NAMALWA (cell line): ENCODE measurements at regions not wholly inside any gene's neighbourhood (a gene's known extent, or its start where the extent isn't known, plus 50 kb on each side); places are given as distances from the start of the nearest gene placed in this dataset.

Experiments
- DNase-seq: peaks from one replicate; pipeline ENCODE4 v3.0.0-alpha.2; 2015; ENCODE audit warnings: low spot score

DNA sequence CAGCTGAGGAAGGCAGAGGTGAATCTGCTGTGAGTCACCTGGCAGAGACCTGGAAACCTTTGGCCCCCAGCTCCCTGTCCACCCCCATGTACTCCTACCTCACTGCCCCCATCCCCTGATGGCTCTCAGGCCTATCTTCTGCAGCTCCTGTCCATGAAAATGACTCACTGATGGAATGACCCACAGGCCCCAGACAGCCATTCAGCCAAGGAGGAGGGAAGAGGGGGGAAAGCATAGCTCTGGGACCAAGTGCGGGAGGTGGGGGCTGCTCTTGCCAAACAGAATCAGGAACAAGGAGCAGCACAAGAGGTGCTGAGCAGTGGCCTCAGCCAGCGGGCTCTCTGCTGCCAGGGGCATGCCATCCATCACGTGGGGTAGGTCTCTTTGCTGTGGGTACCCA lies 111.4 kb upstream of the C1QTNF9B start:
- DNase-seq: no peak

- DNase-seq: no peak
These were observed 114.0 kb upstream of the C1QTNF9B start for GRCh38 chr13:24011266-24011665.

DNA sequence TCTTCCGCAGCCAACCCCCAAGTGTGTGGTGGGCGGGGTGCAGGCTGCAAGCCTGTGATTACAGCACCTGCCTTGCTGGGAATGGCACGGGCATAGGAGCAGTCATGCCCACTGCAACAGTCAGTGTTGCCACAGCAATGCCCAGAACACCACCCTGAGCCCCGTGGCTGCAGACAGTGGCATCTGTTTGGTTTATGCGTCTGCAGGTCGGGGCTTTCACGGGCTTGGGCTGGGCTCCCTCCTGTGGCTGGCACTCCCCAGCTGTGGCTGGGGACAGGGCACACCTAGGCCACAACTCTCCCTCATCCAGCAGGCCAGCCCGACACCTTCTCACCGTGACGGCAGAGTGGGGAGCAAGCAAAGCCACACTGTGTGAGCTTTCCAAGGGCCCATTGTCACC lies 115.3 kb upstream of the C1QTNF9B start:
- no peak for DNase-seq

- DNase-seq: no peak
These were observed 115.9 kb upstream of the C1QTNF9B start for GRCh38 chr13:24013189-24013588.

DNA sequence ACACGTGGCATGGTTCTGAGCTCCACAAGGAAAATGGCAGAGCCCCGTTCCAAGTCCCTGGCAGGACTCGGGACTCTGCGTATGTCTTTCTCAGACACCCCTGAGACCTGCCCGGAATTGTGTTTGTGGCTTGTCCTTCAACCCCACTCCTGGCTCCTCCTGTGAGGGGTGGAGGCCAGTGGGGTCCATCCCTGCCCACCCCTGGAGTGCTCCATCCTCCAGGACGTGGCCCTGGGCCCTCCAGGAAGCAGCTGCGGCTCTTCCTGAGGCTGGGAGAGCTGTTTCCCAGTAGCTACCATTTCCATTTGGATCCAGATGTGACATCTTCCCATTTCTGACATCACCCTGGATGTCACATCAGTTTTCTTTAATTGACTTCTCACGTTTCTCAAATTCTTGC lies 118.7 kb upstream of the C1QTNF9B start:
- no peak for DNase-seq

- DNase-seq: no peak
These were observed 125.3 kb upstream of the C1QTNF9B start for GRCh38 chr13:24022568-24022967.

GRCh38 chr13:24023073-24023472 lies 125.8 kb upstream of the C1QTNF9B start:
- DNase-seq: no peak

GRCh38 chr13:24027494-24027893 lies 130.2 kb upstream of the C1QTNF9B start:
- DNase-seq: no peak

- DNase-seq: no peak
These were observed 128.3 kb upstream of the SPATA13 start for GRCh38 chr13:24032252-24032651.

- DNase-seq: no peak
These were observed 127.8 kb upstream of the SPATA13 start for GRCh38 chr13:24032674-24033073.

DNA sequence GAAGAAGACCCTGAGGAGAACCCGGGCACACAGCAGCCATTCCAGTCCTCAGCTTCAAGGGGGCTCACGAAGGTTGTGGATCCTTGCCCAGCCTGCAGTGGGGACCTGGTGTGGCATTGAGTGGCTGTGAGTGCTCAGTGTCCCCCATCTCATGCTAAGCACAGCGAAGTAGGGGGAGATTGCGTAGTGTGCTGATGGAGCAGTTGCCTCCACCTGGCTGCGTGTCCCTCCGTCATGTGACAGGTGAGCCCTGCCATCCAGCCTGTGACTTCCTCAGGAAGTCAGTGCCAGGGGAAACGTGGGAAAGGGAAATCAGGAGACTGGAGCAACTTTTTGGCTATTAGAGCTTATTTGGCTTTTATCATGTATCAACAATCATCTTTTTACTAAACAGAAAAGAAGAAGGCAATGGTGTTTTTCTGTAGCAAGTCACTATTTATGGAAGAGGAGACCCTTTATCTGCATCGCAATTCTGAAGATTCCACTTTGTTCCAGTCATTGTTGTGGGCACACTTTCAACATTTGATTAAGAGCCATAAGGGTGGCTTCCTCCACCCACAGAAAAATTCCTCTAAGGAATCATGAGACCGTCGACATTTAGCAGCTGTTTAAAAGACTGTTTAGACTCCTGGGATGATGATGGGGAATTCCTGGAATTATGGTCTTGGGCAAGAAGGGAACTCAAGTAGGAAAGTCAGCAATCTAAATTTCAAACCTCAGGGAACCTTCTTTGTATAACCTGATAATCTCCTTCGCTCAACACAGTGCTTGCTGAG lies 126.8 kb upstream of the SPATA13 start:
- no peak for DNase-seq

GRCh38 chr13:24035411-24035810 lies 125.1 kb upstream of the SPATA13 start:
- no peak for DNase-seq

DNA sequence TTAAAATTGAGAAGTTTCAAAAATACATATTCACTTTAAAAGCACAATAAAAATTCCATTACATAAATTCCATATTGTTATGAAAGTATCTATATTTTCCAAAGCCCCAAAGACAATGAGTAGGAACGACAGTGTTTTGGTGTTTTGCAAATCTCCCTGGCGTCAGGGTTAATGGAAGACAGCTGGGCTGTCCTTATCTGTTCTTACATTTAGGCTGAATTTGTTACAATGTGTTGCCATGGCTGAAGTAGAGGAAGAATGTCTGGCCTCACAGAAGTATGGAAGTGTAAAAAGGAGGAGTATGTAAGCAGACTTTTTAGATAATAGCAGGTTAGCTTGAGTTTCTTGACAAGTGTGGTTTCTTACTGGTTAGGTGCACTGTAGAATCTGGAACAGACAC lies 124.4 kb upstream of the SPATA13 start:
- DNase-seq: no peak

DNA sequence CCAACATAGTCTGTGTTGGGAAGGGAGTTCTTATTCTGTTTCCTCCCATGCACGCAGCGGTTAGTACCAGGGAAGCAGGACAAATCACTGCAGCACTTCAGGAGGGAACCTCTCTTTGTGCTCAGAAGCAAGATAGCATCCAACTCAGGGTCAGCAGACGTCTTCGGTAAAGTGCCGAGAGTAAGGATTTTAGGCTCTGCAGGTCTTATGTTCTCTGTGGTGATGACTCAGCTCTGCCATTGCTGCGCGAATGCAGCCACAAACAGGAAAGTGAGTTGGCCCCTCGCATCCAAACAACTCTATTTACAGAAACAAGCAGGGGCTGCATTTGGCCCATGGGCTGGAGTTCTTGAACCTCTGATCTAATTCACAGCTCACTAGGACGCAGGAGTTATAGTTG lies 122.1 kb upstream of the SPATA13 start:
- no peak for DNase-seq

- no peak for DNase-seq
These were observed 121.6 kb upstream of the SPATA13 start for GRCh38 chr13:24038841-24039330.

DNA sequence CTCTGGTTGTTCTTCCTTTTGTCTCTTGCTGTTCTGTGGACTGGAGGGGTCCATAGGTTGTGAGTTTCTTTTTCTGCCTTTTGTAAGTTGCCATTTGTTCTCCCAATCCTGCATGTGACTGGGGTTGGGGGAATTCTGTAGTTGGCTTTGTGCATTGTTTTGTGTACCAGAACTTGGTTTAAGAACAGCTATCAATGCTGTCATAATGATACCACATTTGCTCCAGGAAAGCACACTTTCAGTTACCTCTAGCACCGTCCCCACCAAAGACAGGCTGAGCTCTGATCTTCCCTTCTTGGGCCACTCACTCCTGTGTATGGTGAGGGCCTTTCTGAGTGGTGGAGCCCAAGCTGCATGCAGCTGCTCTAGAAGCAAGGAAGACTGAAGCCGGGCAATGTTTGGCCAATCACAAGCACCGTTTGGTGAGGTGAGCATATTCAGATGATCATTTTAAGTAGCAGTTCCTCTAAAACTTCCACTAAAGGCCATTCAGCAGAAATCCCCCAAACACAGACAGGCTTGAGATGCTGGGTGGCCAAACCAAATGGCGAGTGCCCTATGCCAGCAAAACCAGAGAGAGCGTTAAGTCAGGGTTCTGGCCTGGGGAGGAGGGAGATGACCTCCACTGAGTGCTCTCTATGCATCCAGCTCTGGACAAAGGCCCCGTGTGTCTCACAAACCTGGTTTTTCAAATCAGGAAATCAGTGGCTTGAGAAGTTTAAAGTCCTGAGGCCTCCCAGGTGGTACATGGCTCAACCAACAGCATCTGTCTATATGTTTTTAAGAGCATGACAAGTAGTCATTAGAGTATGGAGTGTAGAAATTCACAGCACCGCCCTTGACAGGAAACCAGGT lies 120.7 kb upstream of the SPATA13 start:
- no peak for DNase-seq

DNA sequence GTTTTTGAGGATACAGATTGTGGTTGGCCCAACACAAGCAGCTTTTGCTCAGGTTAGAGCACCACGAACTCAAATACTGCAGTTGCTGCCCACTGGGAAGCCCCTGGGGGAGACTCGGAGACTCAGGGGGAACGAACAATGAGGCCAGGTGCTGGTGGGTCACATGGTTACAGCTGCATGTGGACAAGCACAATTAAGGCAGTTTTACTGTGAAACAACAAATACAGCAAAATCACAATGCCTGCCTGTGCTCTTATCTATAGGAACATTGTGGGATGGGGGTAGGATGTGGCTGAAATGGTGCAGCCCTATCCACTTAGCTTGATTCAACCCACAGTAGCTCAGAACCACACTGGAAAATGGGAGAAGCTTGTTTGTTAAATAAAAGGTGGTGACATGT lies 119.7 kb upstream of the SPATA13 start:
- DNase-seq: no peak

DNA sequence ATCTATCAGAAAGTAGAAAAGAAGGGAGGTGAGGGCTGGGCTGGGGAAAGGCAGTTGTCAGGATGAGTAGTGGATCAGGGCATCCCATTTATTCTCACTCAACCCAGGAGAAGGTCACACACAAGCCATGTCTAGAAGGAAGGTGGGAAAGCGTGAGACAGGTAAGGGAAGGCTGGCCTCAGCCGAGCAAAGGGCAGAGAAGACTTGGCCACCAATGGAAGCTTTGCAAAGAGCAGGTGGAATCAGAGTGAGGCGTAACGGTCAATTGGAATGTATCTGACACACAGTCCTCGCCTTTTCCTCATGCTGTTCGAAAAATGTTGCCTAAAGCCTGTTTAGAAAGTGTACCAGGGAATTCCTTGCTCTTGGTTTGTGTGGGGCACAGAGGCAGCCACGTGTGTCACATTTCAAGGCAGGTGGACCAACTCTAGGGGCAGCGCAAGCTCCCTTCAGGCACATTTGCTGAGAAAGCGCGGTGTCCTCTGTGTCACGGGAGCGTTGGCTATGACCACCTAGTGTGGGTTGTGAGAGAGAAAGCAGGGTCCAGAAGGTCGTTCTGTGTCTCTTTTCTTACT lies 118.8 kb upstream of the SPATA13 start:
- DNase-seq: no peak

- no peak for DNase-seq
These were observed 117.6 kb upstream of the SPATA13 start for GRCh38 chr13:24042710-24043440.

DNA sequence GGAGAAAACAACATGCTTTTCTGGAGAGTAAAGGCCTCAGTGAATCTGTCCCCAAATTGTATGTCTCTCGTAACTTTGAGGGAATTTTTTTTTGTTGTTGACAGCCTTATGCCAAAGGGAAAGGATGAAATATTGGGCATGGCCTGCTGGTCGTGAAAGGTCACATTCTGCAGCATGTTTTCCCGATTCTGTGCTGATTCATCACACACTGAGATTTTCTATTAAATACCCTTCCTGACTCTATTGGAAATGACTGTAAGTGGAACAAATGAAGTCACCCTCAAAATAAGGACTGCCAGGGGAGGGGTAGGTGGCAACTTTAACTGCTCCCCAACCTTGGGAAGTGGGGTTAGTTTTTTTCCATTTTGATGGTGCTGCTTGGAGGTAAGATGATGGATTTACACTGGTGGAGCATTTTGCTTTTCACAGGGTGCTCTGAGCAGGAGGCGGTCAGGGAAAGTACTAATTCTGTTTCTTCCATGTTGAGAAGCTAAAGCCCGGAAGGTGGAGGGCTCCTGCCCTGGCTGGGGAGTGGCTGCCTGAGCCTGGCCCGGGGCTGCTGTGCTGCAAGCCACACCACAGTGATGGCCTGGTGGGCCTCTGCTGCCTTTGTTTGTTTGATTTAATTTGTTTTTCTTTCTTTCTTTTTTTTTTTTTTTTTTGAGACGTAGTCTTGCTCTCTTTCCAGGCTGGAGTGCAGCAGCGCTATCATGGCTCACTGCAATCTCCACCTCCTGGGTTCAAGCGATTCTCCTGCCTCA lies 116.8 kb upstream of the SPATA13 start:
- DNase-seq: no peak

- DNase-seq: no peak
These were observed 114.9 kb upstream of the SPATA13 start for GRCh38 chr13:24045597-24045996.
